Panc1 (cell line): ENCODE measurements at regions not wholly inside any gene's neighbourhood (a gene's known extent, or its start where the extent isn't known, plus 50 kb on each side); places are given as distances from the start of the nearest gene placed in this dataset.

Experiments used
- CTCF ChIP-seq: fragments of 450-650 bp; IDR thresholded peaks from 2 replicates; pipeline ENCODE4 v1.5.1; 2017; ENCODE audit warnings: mild to moderate bottlenecking
- POLR2AphosphoS5 ChIP-seq: IDR thresholded peaks from 2 replicates; pipeline ENCODE4 v1.6.1; 2012; ENCODE audit warnings: mild to moderate bottlenecking, low read depth, low read length, moderate library complexity
- SIN3A ChIP-seq: IDR thresholded peaks from 2 replicates; pipeline ENCODE4 v1.6.1; 2012; ENCODE audit warnings: low read depth, mild to moderate bottlenecking, low read length, moderate library complexity, borderline replicate concordance; ENCODE audit not compliant: insufficient read depth
- TCF7L2 ChIP-seq: IDR thresholded peaks from 2 replicates; pipeline ENCODE4 v1.6.1; 2011; ENCODE audit warnings: mild to moderate bottlenecking, low read depth, low read length, inconsistent platforms
- TF ChIP-seq, protein P1 (sequence below), 2 experiments: IDR thresholded peaks; 2 replicates each; pipeline ENCODE4 v1.6.1; 2011 to 2012; ENCODE audit warnings: low read depth in 2 of 2, control low read depth in 1 of 2, low read length in 1 of 2, mild to moderate bottlenecking in 1 of 2, moderate library complexity in 1 of 2; ENCODE audit not compliant: insufficient read depth in 1 of 2

DNA sequence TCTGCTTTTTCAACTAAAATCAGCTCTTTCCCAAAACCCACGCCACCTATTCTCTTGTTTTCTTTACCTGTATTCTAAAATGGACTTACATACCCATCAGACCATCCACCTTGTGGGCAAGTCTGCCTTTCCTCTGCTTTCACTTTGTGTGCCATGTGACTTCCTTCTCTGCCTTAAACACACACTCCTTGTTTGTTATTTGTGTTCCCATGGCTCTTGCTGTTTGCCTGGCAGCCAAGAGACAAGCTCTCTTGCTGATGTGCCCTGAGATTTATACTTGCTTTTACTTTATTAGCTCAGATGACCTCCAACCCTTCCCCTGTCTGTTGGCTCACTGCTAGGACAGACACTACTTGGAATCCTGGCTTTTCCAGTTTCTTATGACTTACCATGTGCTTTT lies 309.7 kb upstream of the LRRTM4 start:
- no peak for TF ChIP-seq CTCF
- TF ChIP-seq POLR2AphosphoS5, result no peak
- TF ChIP-seq, protein P1, sequence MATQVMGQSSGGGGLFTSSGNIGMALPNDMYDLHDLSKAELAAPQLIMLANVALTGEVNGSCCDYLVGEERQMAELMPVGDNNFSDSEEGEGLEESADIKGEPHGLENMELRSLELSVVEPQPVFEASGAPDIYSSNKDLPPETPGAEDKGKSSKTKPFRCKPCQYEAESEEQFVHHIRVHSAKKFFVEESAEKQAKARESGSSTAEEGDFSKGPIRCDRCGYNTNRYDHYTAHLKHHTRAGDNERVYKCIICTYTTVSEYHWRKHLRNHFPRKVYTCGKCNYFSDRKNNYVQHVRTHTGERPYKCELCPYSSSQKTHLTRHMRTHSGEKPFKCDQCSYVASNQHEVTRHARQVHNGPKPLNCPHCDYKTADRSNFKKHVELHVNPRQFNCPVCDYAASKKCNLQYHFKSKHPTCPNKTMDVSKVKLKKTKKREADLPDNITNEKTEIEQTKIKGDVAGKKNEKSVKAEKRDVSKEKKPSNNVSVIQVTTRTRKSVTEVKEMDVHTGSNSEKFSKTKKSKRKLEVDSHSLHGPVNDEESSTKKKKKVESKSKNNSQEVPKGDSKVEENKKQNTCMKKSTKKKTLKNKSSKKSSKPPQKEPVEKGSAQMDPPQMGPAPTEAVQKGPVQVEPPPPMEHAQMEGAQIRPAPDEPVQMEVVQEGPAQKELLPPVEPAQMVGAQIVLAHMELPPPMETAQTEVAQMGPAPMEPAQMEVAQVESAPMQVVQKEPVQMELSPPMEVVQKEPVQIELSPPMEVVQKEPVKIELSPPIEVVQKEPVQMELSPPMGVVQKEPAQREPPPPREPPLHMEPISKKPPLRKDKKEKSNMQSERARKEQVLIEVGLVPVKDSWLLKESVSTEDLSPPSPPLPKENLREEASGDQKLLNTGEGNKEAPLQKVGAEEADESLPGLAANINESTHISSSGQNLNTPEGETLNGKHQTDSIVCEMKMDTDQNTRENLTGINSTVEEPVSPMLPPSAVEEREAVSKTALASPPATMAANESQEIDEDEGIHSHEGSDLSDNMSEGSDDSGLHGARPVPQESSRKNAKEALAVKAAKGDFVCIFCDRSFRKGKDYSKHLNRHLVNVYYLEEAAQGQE (IDR thresholded peaks at IDR 0.05; ENCODE audit: insufficient read depth in 1 of 2, low read depth in 2 of 2, low read length in 1 of 2), result no peak
- no peak for TF ChIP-seq SIN3A
- no peak for TF ChIP-seq TCF7L2
